ENCODE measurements at regions not wholly inside any gene's neighbourhood (a gene's known extent, or its start where the extent isn't known, plus 50 kb on each side); places are given as distances from the start of the nearest gene placed in this dataset.

DNA sequence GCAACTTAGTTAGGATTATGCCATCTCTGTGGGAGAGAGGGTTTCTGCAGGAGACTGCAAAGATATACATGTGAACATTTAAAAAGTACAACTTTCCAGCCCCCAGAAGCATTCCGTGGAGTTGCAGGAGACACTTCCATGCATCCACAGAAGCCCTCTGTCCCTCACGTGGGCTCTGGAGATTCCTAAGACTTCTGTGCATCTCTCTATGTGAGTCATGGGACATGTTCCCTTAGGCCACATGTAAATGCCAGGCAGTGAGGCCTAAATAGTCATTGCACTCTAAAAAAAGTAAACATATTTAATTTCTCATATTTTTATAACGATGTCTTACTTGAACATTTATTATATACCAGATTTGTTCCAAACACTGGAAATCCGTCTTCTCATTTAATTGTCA is 126.5 kb upstream of the ROPN1 start:
- H3K4me3 Mint-ChIP-seq (ENCODE audit: unreplicated experiment) = no peak overlapping the region
- no peaks in the 10 kb centered on the region for H3K36me3 Mint-ChIP-seq (ENCODE audit: insufficient read depth, unreplicated experiment)
- TF ChIP-seq, protein P1, sequence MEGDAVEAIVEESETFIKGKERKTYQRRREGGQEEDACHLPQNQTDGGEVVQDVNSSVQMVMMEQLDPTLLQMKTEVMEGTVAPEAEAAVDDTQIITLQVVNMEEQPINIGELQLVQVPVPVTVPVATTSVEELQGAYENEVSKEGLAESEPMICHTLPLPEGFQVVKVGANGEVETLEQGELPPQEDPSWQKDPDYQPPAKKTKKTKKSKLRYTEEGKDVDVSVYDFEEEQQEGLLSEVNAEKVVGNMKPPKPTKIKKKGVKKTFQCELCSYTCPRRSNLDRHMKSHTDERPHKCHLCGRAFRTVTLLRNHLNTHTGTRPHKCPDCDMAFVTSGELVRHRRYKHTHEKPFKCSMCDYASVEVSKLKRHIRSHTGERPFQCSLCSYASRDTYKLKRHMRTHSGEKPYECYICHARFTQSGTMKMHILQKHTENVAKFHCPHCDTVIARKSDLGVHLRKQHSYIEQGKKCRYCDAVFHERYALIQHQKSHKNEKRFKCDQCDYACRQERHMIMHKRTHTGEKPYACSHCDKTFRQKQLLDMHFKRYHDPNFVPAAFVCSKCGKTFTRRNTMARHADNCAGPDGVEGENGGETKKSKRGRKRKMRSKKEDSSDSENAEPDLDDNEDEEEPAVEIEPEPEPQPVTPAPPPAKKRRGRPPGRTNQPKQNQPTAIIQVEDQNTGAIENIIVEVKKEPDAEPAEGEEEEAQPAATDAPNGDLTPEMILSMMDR (IDR thresholded peaks at IDR 0.05; ENCODE audit: unreplicated experiment) = no peak
- POLR2A ChIA-PET = no interaction called here
- H3K27me3 Mint-ChIP-seq (ENCODE audit: insufficient read depth, unreplicated experiment) = peaks cover 42% of the 10 kb centered on the region
- CTCF ChIA-PET = no interaction called here
- no peak for DNase-seq (ENCODE audit: unreplicated experiment)
- intact Hi-C loops (cut with micrococcal nuclease) = no loop called here
- BruUV-seq (replicated peaks) = no TSS peak
- no peaks in the 10 kb centered on the region for H3K9me3 Mint-ChIP-seq (ENCODE audit: unreplicated experiment)
- H3K4me1 Mint-ChIP-seq (ENCODE audit: insufficient read depth, unreplicated experiment) = peaks cover 5% of the 10 kb centered on the region
- no peak overlapping the region for H3K27ac Mint-ChIP-seq (ENCODE audit: low read depth, unreplicated experiment)

DNA sequence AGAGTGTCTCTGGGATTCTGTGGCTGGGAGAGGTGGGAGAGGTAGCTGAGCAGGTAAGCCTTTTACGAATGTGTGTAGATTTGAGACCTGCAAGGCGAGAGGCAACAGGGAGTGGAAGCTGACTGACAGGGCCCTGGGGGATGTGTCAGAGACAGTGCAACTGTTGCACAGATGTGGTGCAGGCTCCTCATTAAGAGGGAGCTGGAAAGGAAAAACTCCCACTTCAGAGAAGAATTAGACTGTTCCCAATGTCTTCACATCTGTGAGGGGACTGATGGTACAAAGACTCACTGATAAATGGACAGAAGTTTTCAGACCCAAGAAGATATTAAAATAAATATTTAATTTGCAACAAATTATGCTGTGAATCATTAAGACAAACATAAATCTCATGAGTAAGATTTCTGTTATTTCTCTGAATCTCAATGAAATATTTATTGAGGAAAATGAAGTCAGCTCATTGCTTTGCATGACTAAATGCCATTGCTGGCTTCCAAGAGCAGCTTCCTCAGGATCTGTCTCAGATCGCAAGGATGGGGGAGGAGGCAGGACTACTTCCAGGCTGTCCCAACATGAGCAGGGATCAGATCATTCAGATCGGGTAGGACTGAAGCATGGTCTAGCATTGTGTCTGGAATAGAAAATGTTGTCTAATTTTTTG is 127.3 kb upstream of the ROPN1 start:
- TF ChIP-seq, protein P1 (IDR thresholded peaks at IDR 0.05; ENCODE audit: unreplicated experiment) = no peak
- no peaks in the 10 kb centered on the region for H3K36me3 Mint-ChIP-seq (ENCODE audit: insufficient read depth, unreplicated experiment)
- CTCF ChIA-PET = interaction anchor here (0.6 kb wide), 2 partner anchors 346 to 560 kb away, joined by 3 to 4 read pairs; no protein-coding TSS in a partner anchor
- POLR2A ChIA-PET = no interaction called here
- H3K27me3 Mint-ChIP-seq (ENCODE audit: insufficient read depth, unreplicated experiment) = peaks cover 42% of the 10 kb centered on the region
- peaks cover 5% of the 10 kb centered on the region for H3K4me1 Mint-ChIP-seq (ENCODE audit: insufficient read depth, unreplicated experiment)
- H3K27ac Mint-ChIP-seq (ENCODE audit: low read depth, unreplicated experiment) = no peak overlapping the region
- no peak for DNase-seq (ENCODE audit: unreplicated experiment)
- no peaks in the 10 kb centered on the region for H3K9me3 Mint-ChIP-seq (ENCODE audit: unreplicated experiment)
- H3K4me3 Mint-ChIP-seq (ENCODE audit: unreplicated experiment) = no peak overlapping the region
- BruUV-seq (replicated peaks) = no TSS peak
- intact Hi-C loops (cut with micrococcal nuclease) = no loop called here

DNA sequence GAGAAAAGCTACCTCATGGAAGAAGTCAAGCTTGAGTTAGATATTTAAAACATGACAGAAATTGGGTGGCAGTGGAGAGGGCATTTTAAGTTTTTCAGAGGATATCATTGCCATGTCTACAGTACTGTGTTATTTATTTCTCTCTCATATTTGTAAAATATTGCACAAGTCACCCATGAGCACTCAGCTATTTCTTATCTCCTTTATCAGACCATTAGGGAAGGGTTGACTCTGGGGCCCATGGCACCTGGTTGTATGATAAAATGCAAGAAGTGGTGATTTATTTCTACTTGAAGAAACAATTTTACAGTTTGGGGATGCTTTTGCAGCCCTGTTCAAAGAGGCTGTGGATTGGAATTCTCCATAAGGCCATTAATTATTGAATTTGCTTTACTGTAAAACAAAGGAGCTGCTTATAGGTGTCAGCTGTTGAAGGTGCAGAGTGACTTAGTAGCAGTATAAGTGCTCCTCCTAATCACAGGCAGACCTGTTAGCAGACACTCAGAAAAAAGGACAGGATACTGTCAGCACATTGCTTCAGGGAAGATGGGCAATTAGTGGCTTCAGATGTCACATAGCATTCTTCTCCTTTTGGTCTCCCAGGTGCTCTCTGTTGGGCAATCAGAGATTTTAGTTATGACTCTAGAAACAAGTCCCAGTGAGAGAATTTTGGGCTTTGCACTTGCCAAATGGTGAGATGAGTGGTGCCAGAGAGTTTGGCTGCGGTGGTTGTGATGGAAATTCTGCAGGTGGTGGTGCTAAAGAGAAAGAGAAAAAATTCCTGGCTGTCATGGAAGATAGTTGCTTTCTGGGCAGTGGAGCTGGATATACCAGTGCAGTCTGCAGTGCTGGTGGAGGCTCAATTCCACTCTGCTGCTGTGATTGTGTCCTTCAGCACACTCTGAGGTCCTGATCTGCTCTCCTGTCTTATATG is 129.7 kb upstream of the ROPN1 start:
- POLR2A ChIA-PET = no interaction called here
- intact Hi-C loops (cut with micrococcal nuclease) = no loop called here
- peaks cover 47% of the 10 kb centered on the region for H3K27me3 Mint-ChIP-seq (ENCODE audit: insufficient read depth, unreplicated experiment)
- CTCF ChIA-PET = interaction anchor here (0.6 kb wide), 1 partner anchor 442 kb away, joined by 4 read pairs; no protein-coding TSS in a partner anchor
- H3K4me1 Mint-ChIP-seq (ENCODE audit: insufficient read depth, unreplicated experiment) = peaks cover 5% of the 10 kb centered on the region
- DNase-seq (ENCODE audit: unreplicated experiment) = no peak
- no TSS peak for BruUV-seq (replicated peaks)
- no peak overlapping the region for H3K4me3 Mint-ChIP-seq (ENCODE audit: unreplicated experiment)
- no peaks in the 10 kb centered on the region for H3K9me3 Mint-ChIP-seq (ENCODE audit: unreplicated experiment)
- no peaks in the 10 kb centered on the region for H3K36me3 Mint-ChIP-seq (ENCODE audit: insufficient read depth, unreplicated experiment)
- no peak overlapping the region for H3K27ac Mint-ChIP-seq (ENCODE audit: low read depth, unreplicated experiment)
- TF ChIP-seq, protein P1 (IDR thresholded peaks at IDR 0.05; ENCODE audit: unreplicated experiment) = no peak

DNA sequence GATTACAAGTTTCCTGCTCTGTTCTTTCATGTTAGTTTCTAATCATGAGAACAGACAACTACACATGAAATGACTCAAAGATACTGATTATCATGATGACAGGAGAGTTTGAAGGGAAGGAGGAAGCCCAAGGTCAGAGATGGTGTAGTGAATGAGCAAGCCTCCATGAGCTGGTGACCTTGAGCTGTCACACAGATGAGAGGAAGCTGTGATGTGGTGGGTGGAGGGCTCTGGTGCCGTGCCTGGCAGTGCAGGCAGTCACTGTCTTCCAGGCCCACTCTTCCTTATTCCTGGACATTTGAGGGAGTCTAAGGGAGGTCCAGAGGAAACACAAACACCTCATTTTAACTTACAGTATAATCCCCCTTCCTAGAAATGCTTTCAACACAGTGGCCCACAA is 133.4 kb upstream of the ROPN1 start:
- Mint-ChIP-seq H3K27me3 (ENCODE audit: insufficient read depth, unreplicated experiment) (peaks cover 83% of the 10 kb centered on the region), H3K4me1 (ENCODE audit: insufficient read depth, unreplicated experiment) (no peaks in the 10 kb centered on the region), H3K4me3 (ENCODE audit: unreplicated experiment) (no peak overlapping the region), H3K9me3 (ENCODE audit: unreplicated experiment) (no peaks in the 10 kb centered on the region), H3K27ac (ENCODE audit: low read depth, unreplicated experiment) (no peak overlapping the region), H3K36me3 (ENCODE audit: insufficient read depth, unreplicated experiment) (no peaks in the 10 kb centered on the region)
- CTCF ChIA-PET = no interaction called here
- TF ChIP-seq, protein P1 (IDR thresholded peaks at IDR 0.05; ENCODE audit: unreplicated experiment) = no peak
- intact Hi-C loops (cut with micrococcal nuclease) = no loop called here
- POLR2A ChIA-PET = no interaction called here
- BruUV-seq (replicated peaks) = no TSS peak
- no peak for DNase-seq (ENCODE audit: unreplicated experiment)

All from MCF 10A (cell line).